Fibroblast of the aortic adventitia (primary cell): ENCODE measurements at regions not wholly inside any gene's neighbourhood (a gene's known extent, or its start where the extent isn't known, plus 50 kb on each side); places are given as distances from the start of the nearest gene placed in this dataset.

Experiments used
- DNase-seq: peaks from one replicate; pipeline ENCODE4 v3.0.0-alpha.2; 2010; ENCODE audit warnings: low read depth
- H3K4me3 ChIP-seq: 2 replicates; pipeline ENCODE4 v1.5.1; 2011; ENCODE audit warnings: low read depth, mild to moderate bottlenecking, control low read depth, low read length, moderate library complexity
- CTCF ChIP-seq: IDR thresholded peaks from 2 replicates; pipeline ENCODE4 v1.5.1; 2011; ENCODE audit warnings: mild to moderate bottlenecking, low read length, control low read depth, inconsistent platforms; ENCODE audit not compliant: insufficient read depth

DNA sequence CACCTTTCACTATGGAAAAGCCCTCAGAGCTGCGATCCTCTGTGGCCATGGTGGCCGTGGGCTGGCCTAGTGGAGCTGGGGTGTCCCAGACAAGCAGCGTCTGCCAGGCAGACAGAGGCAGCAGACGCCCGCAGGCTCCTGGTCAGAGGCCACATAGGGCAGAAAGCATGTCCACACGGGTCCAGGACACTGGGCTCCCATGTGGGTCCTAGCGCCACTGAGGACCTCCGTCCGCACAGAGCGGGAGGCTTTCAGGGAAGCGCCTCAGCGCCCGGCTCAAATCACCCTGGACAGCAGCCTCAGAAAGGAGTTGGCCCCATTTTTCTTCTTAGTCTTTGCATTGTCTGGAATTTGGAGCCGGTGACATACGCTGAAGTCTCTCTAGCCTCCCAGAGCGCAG, 389.7 kb downstream of the BRD1 start:
- no peak for DNase-seq
- no peak overlapping the region for H3K4me3 ChIP-seq
- no peak for TF ChIP-seq CTCF

GRCh38 chr22:49437356-49437755, 390.3 kb downstream of the BRD1 start:
- H3K4me3 ChIP-seq, result no peak overlapping the region
- TF ChIP-seq CTCF, result no peak
- no peak for DNase-seq

DNA sequence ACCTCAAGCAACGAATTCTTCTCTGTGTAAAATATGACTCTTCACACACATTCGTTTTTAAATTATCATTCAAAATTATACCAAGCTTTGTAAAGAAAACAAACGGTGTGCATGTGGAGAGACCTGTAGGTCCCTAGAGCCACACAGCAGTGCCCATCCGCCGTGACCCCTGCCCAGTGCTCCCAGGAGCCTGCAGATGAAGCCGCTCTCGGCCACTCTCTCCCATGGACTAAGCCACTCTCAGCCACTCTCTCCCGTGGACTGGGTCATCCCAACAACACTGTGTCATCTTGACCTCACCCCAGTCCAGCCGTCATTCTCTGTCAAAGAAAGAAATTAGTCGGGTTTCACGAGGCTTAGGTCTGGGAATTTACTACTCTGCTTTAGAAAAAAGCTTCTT, 391.6 kb downstream of the BRD1 start:
- no peak for DNase-seq
- H3K4me3 ChIP-seq, result no peak overlapping the region
- TF ChIP-seq CTCF, result no peak

DNA sequence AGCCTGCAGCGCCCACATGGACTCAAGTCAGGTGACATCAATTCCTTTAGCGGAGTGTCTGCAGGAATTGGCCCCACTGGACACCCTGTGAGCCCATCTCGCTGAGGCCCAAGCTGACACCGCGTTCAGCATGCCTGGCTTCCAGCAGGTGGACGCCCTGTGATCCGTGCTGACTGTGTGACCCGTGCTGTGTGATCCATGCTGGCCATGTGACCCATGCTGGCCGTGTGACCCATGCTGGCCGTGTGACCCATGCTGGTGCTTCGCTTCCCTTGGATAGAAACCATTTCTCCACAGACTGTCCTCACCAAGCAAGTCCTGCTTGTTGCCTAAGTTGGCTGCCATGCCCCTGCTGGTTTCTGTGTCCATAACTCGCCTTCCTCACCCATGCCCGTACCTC, 392.1 kb downstream of the BRD1 start:
- no peak for TF ChIP-seq CTCF
- no peak for DNase-seq
- H3K4me3 ChIP-seq, result no peak overlapping the region

GRCh38 chr22:49433717-49434611, 393.7 kb downstream of the BRD1 start:
- H3K4me3 ChIP-seq, result no peak overlapping the region
- TF ChIP-seq CTCF, result no peak

GRCh38 chr22:49432897-49433443, 394.7 kb downstream of the BRD1 start:
- DNase-seq, result no peak
- H3K4me3 ChIP-seq, result no peak overlapping the region
- no peak for TF ChIP-seq CTCF

More at GRCh38 chr22:49433717-49434611, 393.7 kb downstream of the BRD1 start:
- DNase-seq, result no peak
